ENCODE measurements at regions not wholly inside any gene's neighbourhood (a gene's known extent, or its start where the extent isn't known, plus 50 kb on each side); places are given as distances from the start of the nearest gene placed in this dataset.

DNA sequence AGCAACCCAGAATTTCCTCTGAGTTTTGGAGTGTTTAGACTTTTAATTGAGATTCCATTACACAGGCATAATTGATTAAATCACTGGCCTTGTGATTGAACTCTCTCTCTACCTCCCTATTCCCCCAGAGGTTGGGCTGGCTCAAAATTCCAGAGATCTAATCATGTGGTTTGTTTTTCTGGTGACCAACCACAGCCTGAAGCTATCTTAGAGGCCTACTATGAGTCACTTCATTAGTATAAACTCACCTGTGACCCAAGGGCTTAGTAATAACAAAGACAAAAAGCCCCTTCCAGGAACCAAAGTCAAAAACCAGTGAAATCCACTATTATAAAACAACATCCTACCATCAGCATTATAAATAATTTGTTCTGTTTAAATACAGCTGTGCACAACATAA is 992.5 kb upstream of the CITED2 start:
- no peak overlapping the region for H3K27ac ChIP-seq
- TF ChIP-seq, protein P1, sequence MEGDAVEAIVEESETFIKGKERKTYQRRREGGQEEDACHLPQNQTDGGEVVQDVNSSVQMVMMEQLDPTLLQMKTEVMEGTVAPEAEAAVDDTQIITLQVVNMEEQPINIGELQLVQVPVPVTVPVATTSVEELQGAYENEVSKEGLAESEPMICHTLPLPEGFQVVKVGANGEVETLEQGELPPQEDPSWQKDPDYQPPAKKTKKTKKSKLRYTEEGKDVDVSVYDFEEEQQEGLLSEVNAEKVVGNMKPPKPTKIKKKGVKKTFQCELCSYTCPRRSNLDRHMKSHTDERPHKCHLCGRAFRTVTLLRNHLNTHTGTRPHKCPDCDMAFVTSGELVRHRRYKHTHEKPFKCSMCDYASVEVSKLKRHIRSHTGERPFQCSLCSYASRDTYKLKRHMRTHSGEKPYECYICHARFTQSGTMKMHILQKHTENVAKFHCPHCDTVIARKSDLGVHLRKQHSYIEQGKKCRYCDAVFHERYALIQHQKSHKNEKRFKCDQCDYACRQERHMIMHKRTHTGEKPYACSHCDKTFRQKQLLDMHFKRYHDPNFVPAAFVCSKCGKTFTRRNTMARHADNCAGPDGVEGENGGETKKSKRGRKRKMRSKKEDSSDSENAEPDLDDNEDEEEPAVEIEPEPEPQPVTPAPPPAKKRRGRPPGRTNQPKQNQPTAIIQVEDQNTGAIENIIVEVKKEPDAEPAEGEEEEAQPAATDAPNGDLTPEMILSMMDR (IDR thresholded peaks at IDR 0.05), result no peak
- no peak overlapping the region for H3K4me3 ChIP-seq
- DNase-seq (ENCODE audit: low spot score), result no peak

DNA sequence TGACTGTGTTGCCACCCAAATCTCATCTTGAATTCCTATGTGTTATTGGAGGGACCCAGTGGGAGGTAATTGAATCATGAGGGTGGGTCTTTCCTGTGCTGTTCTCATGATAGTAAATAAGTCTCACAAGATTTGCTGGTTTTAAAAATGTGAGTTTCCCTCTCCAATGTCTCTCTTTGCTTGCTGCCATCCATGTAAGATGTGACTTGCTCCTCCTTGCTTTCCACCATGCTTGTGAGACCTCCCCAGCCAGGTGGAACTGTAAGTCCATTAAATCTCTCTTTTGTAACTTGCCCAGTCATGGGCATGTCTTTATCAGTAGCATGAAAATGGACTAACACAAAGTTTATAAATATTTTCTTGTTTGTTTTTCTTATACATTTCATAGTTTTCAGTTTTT is 990.5 kb upstream of the CITED2 start:
- no peak for DNase-seq (ENCODE audit: low spot score)
- TF ChIP-seq, protein P1 (IDR thresholded peaks at IDR 0.05), result no peak
- Histone ChIP-seq H3K4me3 (no peak overlapping the region), H3K27ac (no peak overlapping the region)

DNA sequence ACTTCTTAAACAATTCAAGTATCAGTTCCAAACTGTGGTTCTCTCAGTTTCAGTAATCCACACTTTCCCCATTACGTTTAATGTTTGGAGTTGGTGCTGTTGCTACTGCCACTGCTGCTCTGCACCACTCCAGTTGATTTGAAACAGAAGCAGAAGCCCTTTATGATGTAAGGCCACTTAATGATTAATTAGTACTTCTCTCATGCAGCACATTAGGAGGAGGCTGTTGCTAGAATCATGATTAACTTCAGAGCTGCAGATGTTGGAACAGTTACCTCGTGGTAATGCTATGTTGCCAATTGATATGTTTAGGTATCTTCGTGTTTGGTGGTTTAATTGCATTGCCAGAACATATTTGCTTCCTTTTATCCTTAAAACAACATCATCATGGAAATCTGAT is 986.2 kb upstream of the CITED2 start:
- H3K27ac ChIP-seq, result no peak overlapping the region
- no peak for DNase-seq (ENCODE audit: low spot score)
- TF ChIP-seq, protein P1 (IDR thresholded peaks at IDR 0.05), result no peak
- no peak overlapping the region for H3K4me3 ChIP-seq

DNA sequence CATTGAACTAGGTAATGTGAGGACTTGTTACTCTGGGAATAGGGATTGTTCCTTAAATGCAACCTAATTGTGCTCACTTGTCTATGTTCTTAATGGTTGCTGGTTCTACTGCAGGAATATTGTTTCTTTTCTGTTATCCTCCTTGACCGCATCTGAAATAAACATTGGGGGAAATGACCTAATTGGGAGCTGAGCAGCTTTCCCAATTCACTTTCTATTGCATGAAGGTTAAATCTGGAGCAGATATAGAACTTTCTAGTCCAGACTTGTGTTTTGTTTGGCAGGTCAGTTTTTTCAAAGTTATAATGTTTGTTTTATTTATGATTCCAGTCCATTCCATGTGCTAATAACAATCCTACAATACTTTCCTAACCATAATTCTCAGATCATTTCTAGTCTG is 981.0 kb upstream of the CITED2 start:
- TF ChIP-seq, protein P1 (IDR thresholded peaks at IDR 0.05), result no peak
- no peak for DNase-seq (ENCODE audit: low spot score)
- Histone ChIP-seq H3K4me3 (no peak overlapping the region), H3K27ac (no peak overlapping the region)

DNA sequence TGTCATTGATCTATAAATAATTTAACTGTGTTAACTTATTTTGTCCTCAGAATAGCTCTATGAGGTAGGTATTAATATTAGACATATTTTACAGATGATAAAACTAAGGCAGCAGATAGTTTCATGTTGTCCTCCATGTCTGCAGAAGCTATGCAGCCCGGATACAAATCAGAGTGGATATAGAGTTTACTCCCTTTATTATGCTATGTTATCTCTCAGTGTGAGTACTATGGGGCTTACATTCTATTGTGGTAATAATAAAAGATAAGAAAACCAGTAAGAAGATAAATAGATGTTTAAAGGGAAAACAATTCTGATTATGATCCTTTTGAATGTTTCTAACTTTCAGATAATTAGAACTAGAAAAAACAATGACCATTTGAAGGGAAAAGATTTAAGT is 979.8 kb upstream of the CITED2 start:
- no peak overlapping the region for H3K27ac ChIP-seq
- H3K4me3 ChIP-seq, result no peak overlapping the region
- TF ChIP-seq, protein P1 (IDR thresholded peaks at IDR 0.05), result no peak
- DNase-seq (ENCODE audit: low spot score), result no peak

DNA sequence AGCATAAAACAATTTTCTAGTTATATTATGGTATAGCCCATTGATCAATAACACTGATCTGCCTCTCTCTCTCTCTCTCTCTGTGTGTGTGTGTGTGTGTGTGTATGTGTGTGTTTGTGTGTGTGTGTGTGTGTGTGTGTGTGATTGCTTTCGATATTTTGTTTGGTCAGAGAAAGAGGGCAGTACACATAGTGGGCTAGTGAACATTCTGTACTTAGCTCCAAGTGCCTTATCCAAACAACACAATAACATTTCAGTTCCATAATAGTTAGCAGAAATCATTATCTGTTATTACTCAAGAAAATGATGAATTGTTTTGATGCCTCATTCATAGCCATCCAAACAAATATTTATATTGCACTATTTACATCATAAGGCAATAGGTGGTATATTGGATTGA is 979.1 kb upstream of the CITED2 start:
- H3K4me3 ChIP-seq, result no peak overlapping the region
- no peak for DNase-seq (ENCODE audit: low spot score)
- H3K27ac ChIP-seq, result no peak overlapping the region
- TF ChIP-seq, protein P1 (IDR thresholded peaks at IDR 0.05), result no peak

DNA sequence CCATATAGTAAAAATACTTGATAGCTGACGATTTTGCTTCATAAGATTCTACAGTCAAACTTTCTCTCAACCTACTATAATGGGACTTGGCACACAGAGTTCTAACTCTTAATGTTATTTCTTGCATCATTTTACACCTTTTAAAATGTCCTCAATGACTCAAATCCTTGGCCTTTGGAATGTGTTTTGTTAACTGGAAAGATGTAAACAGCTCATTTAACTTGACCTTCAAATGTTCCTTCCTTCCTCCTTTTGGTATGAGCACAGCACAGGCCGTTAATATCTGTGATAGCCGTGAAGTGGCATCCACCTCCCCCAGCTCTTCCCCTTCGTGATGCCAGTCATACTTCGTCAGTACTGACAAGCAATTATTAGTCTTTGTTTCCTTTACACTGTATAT is 972.0 kb upstream of the CITED2 start:
- TF ChIP-seq, protein P1 (IDR thresholded peaks at IDR 0.05), result no peak
- no peak for DNase-seq (ENCODE audit: low spot score)
- Histone ChIP-seq H3K4me3 (no peak overlapping the region), H3K27ac (no peak overlapping the region)

All from coronary artery (tissue), 2 donors.